GM06990 (cell line): ENCODE measurements at regions not wholly inside any gene's neighbourhood (a gene's known extent, or its start where the extent isn't known, plus 50 kb on each side); places are given as distances from the start of the nearest gene placed in this dataset.

Source experiments
- DNase-seq: peaks from one replicate; pipeline ENCODE4 v3.0.0-alpha.2; 2011; ENCODE audit not compliant: insufficient read length; ENCODE audit errors: extremely low read depth
- H3K27me3 ChIP-seq: replicated peaks from 2 replicates; pipeline ENCODE4 v1.6.0; 2011; ENCODE audit warnings: low read length; ENCODE audit not compliant: control insufficient read depth, insufficient read depth
- H3K36me3 ChIP-seq: 2 replicates; pipeline ENCODE4 v1.5.1; 2011; ENCODE audit warnings: low read length; ENCODE audit not compliant: control insufficient read depth, insufficient read depth
- H3K4me3 ChIP-seq: replicated peaks from 2 replicates; pipeline ENCODE4 v1.5.1; 2011; ENCODE audit warnings: low read depth, mild to moderate bottlenecking, control low read depth, low read length
- TF ChIP-seq, protein P1 (sequence below): IDR thresholded peaks from 2 replicates; pipeline ENCODE4 v1.5.1; 2011; ENCODE audit warnings: low read length, control low read depth, mild to moderate bottlenecking, inconsistent platforms; ENCODE audit not compliant: insufficient read depth, poor library complexity, severe bottlenecking

DNA sequence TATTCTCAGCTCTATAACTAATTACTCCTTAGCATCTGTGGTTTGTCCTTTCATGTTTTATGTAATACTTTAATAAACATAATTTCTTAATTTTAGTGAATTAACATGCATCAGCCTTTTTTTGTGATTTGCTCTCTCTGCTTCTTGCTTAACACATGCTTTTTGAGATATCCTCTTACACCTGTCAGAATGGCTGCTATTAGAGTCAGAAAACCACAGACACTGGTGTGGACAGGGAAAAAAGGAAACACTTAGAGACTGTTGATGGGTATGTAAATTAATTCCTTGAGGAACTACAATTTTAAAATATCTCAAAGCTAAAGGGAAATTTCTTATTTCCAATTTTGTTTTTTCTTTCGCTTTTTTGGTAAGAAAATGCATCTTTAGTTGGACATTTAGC lies 549.0 kb downstream of the ZNF804A start:
- no peak overlapping the region for H3K4me3 ChIP-seq
- H3K27me3 ChIP-seq: no peaks in the 10 kb centered on the region
- H3K36me3 ChIP-seq: no peaks in the 10 kb centered on the region
- DNase-seq: no peak
- TF ChIP-seq, protein P1, sequence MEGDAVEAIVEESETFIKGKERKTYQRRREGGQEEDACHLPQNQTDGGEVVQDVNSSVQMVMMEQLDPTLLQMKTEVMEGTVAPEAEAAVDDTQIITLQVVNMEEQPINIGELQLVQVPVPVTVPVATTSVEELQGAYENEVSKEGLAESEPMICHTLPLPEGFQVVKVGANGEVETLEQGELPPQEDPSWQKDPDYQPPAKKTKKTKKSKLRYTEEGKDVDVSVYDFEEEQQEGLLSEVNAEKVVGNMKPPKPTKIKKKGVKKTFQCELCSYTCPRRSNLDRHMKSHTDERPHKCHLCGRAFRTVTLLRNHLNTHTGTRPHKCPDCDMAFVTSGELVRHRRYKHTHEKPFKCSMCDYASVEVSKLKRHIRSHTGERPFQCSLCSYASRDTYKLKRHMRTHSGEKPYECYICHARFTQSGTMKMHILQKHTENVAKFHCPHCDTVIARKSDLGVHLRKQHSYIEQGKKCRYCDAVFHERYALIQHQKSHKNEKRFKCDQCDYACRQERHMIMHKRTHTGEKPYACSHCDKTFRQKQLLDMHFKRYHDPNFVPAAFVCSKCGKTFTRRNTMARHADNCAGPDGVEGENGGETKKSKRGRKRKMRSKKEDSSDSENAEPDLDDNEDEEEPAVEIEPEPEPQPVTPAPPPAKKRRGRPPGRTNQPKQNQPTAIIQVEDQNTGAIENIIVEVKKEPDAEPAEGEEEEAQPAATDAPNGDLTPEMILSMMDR: no peak

DNA sequence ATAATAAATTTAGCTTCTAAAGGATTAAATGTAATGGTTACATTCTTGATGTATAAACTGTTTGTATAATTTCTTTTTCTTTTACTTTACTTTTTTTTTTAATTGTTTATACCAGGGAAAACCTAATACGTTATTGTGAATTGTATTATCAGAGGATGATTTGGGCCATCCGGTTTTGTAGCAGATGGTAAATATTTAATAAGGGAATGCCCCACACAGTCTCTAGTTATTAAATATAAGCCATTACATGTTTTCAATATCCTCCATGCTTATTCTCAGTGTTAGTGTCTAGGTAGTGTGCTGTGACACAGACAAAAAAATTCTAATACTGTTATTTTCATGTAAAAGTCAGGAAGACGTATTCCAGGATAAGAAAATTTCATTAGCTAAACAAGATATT lies 553.9 kb downstream of the ZNF804A start:
- H3K27me3 ChIP-seq: no peaks in the 10 kb centered on the region
- TF ChIP-seq, protein P1: no peak
- no peak overlapping the region for H3K4me3 ChIP-seq
- no peaks in the 10 kb centered on the region for H3K36me3 ChIP-seq
- DNase-seq: no peak

DNA sequence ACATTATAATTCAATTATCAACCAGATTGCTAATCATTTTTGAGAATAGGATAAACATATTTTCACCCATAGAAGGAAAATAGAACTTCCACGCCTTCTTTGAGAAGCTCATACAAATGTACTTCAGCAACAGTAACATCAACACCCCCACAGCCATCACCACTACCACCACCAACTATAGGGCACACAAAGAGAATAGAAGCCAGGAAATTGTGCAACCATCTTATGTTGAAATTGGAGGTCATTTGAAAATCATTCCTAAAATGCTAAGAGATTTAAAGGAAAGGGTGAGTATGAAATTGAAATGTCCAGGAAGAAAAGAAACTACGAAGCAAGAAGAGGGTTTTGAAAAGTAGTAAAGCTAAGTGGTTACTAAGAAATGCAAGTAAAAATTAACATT lies 563.4 kb downstream of the ZNF804A start:
- H3K4me3 ChIP-seq: no peak overlapping the region
- TF ChIP-seq, protein P1: no peak
- H3K36me3 ChIP-seq: no peaks in the 10 kb centered on the region
- no peaks in the 10 kb centered on the region for H3K27me3 ChIP-seq
- DNase-seq: no peak

DNA sequence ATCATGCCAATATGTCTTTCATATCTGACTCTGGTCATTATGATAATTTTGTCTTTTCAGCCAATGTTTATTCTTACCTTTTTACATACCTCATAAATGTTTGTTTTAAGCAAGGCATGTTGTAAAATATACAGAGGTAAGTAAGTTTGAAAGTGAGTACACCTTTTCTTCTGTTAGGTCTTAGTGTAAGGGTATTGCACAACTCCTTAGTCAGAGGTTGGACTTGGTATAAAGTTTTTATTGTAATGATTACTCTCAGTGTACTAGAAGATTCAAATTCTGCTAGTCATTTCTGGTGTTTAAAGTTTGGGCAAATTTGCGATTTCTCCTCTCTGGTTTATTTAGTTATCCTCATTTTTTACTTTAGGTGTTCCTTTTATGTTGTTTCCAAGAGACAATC lies 564.3 kb upstream of the FSIP2 start:
- Histone ChIP-seq H3K27me3 (no peaks in the 10 kb centered on the region), H3K4me3 (no peak overlapping the region), H3K36me3 (no peaks in the 10 kb centered on the region)
- DNase-seq: no peak
- TF ChIP-seq, protein P1: no peak

DNA sequence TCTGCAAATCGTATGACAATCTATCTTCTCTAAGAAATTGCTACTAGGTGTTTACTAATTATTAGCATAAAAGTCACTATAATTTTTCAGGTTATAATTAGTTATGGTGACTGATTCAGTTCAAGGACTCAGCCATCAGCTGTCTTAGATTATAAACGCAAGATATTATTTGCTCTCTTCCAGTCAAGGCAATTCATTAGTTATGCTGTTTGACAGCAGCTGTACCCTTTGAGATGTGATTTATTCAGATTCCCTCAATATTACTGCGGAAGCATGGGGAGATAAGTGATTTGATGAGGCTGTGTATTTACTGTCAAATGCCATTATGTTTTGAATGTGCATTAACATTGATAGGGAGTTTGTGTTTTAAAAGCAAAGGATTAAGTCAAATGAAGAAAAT lies 558.9 kb upstream of the FSIP2 start:
- TF ChIP-seq, protein P1: no peak
- Histone ChIP-seq H3K4me3 (no peak overlapping the region), H3K36me3 (no peaks in the 10 kb centered on the region), H3K27me3 (no peaks in the 10 kb centered on the region)
- no peak for DNase-seq

GRCh38 chr2:185181901-185182300 lies 556.7 kb upstream of the FSIP2 start:
- Histone ChIP-seq H3K27me3 (no peaks in the 10 kb centered on the region), H3K4me3 (no peak overlapping the region), H3K36me3 (no peaks in the 10 kb centered on the region)
- no peak for DNase-seq
- TF ChIP-seq, protein P1: no peak
